AG09319 (cell line): ENCODE measurements at regions not wholly inside any gene's neighbourhood (a gene's known extent, or its start where the extent isn't known, plus 50 kb on each side); places are given as distances from the start of the nearest gene placed in this dataset.
"Not testable (repeated sequence)": the region's sequence is repeated elsewhere in the genome, so short reads cannot be mapped to it uniquely, and the experiment has no call there.

ENCODE experiments used
- DNase-seq: peaks from one replicate; pipeline ENCODE4 v3.0.0-alpha.2; 2010; ENCODE audit warnings: low read depth; ENCODE audit errors: extremely low read depth
- TF ChIP-seq, protein P1 (sequence below): IDR thresholded peaks from 2 replicates; pipeline ENCODE4 v1.5.1; 2011; ENCODE audit warnings: low read depth, mild to moderate bottlenecking, inconsistent platforms, low read length, moderate library complexity

DNA sequence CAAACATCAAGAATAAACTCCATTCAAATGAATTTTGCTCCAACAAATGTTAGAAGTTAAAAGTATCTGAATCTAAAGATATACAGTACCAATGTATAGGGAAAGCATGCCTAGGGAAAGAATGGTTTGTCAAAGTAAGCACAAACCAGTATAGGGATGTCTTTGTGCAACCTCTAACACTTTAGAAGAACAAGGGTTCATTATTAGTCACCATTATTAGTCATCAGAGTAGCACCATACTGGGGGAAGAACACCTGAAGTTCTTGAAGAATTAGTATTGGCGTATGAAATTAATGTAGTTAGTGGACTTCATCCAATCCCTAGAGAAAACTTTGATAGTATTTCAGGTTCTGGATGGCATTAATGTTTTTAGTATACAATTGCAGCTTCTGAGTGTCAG lies 943.7 kb downstream of the METTL15 start:
- TF ChIP-seq, protein P1, sequence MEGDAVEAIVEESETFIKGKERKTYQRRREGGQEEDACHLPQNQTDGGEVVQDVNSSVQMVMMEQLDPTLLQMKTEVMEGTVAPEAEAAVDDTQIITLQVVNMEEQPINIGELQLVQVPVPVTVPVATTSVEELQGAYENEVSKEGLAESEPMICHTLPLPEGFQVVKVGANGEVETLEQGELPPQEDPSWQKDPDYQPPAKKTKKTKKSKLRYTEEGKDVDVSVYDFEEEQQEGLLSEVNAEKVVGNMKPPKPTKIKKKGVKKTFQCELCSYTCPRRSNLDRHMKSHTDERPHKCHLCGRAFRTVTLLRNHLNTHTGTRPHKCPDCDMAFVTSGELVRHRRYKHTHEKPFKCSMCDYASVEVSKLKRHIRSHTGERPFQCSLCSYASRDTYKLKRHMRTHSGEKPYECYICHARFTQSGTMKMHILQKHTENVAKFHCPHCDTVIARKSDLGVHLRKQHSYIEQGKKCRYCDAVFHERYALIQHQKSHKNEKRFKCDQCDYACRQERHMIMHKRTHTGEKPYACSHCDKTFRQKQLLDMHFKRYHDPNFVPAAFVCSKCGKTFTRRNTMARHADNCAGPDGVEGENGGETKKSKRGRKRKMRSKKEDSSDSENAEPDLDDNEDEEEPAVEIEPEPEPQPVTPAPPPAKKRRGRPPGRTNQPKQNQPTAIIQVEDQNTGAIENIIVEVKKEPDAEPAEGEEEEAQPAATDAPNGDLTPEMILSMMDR = no peak
- DNase-seq = no peak

DNA sequence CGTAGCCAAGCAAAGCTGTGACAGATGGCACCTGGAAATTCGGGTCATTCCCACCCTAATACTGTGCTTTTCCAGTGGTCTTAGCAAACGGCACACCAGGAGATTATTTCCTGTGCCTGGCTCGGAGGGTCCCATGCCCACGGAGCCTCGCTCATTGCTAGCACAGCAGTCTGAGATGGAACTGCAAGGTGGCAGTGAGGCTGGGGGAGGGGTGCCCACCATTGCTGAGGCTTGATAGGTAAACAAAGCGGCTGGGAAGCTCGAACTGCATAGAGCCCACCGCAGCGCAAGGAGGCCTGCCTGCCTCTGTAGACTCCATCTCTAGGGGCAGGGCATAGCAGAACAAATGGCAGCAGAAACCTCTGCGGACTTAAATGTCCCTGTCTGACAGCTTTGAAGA lies 942.8 kb downstream of the METTL15 start:
- not testable (repeated sequence) for DNase-seq

DNA sequence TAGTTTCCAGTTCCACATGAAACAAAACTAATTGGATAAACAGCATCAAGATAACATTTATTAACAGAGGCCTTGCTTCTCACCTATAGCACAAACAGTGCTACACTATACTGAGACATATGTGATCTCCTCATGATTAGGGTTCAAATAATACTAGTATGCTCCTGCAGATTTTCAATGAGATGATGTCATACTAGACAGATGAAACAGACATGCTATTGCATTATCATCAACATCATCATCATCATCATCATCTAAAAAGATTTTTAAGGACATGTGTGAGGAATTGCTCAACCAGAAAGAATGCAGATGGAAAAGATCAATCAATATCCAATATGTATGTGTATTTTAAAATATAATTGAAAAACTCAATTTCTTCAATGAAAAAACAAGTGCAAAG lies 932.3 kb downstream of the METTL15 start:
- DNase-seq = no peak
- TF ChIP-seq, protein P1 = no peak

DNA sequence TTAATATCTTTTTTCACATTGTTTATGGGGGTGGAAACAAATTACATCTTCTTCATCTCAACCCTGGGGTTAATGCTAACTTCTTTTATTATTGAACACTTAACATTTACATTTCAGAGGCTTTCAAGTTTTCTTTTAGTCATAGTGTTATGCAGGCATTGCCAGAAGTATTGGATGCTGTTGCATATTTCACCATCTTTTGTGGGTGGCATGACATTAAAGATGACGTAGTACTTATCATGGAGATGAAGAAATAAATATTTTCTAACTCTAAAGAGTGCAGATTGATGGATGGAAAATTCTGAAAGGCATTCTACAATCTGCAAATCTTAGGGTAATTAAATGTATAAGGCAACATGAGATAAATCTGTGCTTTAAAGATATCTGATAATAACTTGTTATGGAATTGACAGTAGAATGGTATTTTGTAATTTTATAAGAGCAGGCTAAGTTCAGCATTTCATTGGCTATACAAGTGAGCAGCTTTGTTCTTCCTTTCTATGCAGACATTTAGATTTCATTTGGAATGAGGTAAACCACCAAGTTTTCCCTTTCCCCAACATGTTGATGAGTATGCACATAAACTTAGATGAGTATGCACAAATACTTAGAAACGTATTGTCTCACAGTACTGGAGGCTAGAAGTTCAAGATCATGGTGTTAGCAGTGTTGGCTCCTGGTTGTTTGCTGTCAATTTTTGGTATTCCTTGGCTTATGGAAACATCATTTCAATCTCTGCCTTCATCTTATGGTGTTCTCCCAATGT lies 924.4 kb downstream of the METTL15 start:
- TF ChIP-seq, protein P1 = no peak
- no peak for DNase-seq

DNA sequence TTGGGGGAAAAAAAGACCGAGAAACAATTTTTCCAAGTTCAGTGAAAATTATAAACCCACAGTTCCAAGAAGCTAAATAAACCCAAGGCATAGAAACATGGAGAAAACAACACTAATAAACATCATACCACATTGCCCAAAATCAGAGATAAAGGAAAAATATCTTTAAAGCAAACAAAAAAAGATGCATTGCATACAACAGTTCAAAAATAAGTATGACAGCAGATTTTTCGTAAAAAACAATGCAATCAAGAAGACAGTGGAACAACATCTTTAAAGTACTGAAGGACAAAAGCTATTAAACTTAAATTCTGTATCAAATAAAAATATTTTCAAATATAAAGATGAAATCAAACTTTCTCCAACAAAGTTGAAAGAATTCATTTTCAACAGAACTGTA lies 921.3 kb downstream of the METTL15 start:
- TF ChIP-seq, protein P1 = no peak
- no peak for DNase-seq

DNA sequence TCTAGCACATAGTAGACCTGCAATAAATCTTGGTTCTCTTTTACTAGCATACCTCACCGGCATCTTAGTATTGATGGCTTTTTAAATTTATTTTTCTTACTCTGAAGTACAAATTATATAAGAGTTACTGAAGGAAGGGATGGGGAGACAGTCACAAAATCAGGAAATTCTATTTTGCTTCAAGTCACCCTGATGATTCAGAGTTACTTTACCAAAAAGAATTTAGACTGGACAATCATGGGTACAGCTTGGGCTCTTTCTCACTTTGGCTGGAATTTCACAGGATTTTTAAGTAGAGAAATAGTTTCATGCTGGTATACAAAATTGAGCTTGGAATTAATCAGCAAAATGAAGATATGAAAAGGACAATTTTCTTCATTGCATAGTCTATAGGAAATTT lies 919.2 kb downstream of the METTL15 start:
- TF ChIP-seq, protein P1 = no peak
- no peak for DNase-seq

DNA sequence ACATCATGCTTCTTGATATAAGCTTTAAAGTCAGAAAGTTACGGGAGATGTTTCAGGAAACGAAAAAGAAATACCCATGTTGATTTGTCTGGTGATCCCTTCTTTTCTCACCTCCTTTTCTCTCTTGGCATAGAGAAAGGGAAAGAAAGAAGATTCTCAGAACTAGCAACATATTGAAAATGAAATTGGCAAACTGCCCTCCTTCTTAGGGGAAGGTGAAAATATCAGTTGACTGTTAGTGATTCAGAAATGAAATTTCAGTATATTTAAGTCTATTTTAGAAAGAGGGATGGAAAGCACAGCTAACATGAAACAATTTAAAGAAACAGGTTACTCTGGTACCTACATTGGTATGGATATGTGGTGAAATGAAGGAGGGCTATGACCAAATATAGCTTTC lies 918.1 kb downstream of the METTL15 start:
- TF ChIP-seq, protein P1 = no peak
- no peak for DNase-seq

DNA sequence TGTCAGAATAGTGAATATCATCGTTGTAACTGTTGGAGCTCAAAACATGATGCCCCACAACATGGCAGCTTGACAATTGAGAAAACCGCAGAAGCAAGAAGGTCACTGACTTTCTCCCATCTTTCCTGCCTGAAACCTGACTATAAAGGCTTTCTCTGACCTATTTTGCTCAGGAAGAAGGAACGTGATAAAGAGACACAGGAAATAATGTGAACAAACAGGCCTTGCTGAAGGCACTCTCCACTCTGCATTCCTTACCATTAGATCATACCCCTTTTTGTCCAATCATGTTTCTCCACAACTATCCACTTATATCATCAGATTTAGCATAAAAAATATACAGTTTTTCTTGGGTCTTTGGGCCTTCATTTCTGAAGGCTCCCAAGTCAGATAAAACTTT lies 916.8 kb downstream of the METTL15 start:
- DNase-seq = no peak
- TF ChIP-seq, protein P1 = no peak
